ENCODE measurements at regions not wholly inside any gene's neighbourhood (a gene's known extent, or its start where the extent isn't known, plus 50 kb on each side); places are given as distances from the start of the nearest gene placed in this dataset.
"Not testable (repeated sequence)": the region's sequence is repeated elsewhere in the genome, so short reads cannot be mapped to it uniquely, and the experiment has no call there.

GRCh38 chr4:132351606-132352005, 797.5 kb upstream of the PCDH10 start:
- TF ChIP-seq CTCF (conservative IDR thresholded peaks at IDR 0.05; ENCODE audit: low read length); EZH2phosphoT487 (IDR thresholded peaks at IDR 0.05; ENCODE audit: borderline replicate concordance): not testable (repeated sequence)

Measured in Loucy (cell line).